NCI-H146 (cell line): ENCODE measurements at regions not wholly inside any gene's neighbourhood (a gene's known extent, or its start where the extent isn't known, plus 50 kb on each side); places are given as distances from the start of the nearest gene placed in this dataset.
"Not testable (repeated sequence)": the region's sequence is repeated elsewhere in the genome, so short reads cannot be mapped to it uniquely, and the experiment has no call there.

ENCODE experiments used
- DNase-seq: peaks from one replicate; lab custom pipeline; 2025; lab: John Stamatoyannopoulos, UW

- DNase-seq = no peak
Measured at GRCh38 chr11:86167499-86168164, 76.9 kb upstream of the EED start.

GRCh38 chr11:86166287-86166686, 78.3 kb upstream of the EED start:
- not testable (repeated sequence) for DNase-seq

- DNase-seq = no peak
Measured at GRCh38 chr11:86164106-86164505, 80.4 kb upstream of the EED start.

GRCh38 chr11:86163221-86163876, 81.2 kb upstream of the EED start:
- DNase-seq = not testable (repeated sequence)

- DNase-seq = no peak
Measured at GRCh38 chr11:86162239-86162638, 82.3 kb upstream of the EED start.

- DNase-seq = no peak
Measured at GRCh38 chr11:86161837-86162236, 82.7 kb upstream of the EED start.

- DNase-seq = no peak
Measured at GRCh38 chr11:86161336-86161735, 83.2 kb upstream of the EED start.

- peak; percentile 74 for DNase-seq
Measured at GRCh38 chr11:86160541-86161149, 83.9 kb upstream of the EED start.

- peak; percentile 46 for DNase-seq
Measured at GRCh38 chr11:86159581-86159891, 85.0 kb upstream of the EED start.

- no peak for DNase-seq
Measured at GRCh38 chr11:86158704-86159580, 85.6 kb upstream of the EED start.

GRCh38 chr11:86157797-86158378, 86.7 kb upstream of the EED start:
- no peak for DNase-seq

GRCh38 chr11:86156397-86156955, 87.6 kb upstream of the PICALM start:
- no peak for DNase-seq

GRCh38 chr11:86155200-86155844, 86.4 kb upstream of the PICALM start:
- DNase-seq = no peak

- no peak for DNase-seq
Measured at GRCh38 chr11:86153439-86153838, 84.6 kb upstream of the PICALM start.

GRCh38 chr11:86152901-86153300, 84.0 kb upstream of the PICALM start:
- DNase-seq = no peak

GRCh38 chr11:86152006-86152862, 83.3 kb upstream of the PICALM start:
- no peak for DNase-seq

GRCh38 chr11:86151174-86152005, 82.5 kb upstream of the PICALM start:
- no peak for DNase-seq

GRCh38 chr11:86150847-86151173, 81.9 kb upstream of the PICALM start:
- no peak for DNase-seq

- no peak for DNase-seq
Measured at GRCh38 chr11:86149792-86150191, 80.9 kb upstream of the PICALM start.

GRCh38 chr11:86148345-86148747, 79.5 kb upstream of the PICALM start:
- no peak for DNase-seq
